BE2C (cell line): ENCODE measurements at regions not wholly inside any gene's neighbourhood (a gene's known extent, or its start where the extent isn't known, plus 50 kb on each side); places are given as distances from the start of the nearest gene placed in this dataset.

Experiments used
- DNase-seq: peaks from one replicate; pipeline ENCODE4 v3.0.0-alpha.2; 2020
- H3K27me3 ChIP-seq: fragments of 250-450 bp; sonication (Bioruptor Pico); 2 replicates; pipeline ENCODE4 v1.5.1; 2020; ENCODE audit warnings: mild to moderate bottlenecking
- H3K36me3 ChIP-seq: fragments of 250-450 bp; sonication (Bioruptor Pico); 2 replicates; pipeline ENCODE4 v1.5.1; 2020; ENCODE audit warnings: mild to moderate bottlenecking
- H3K4me1 ChIP-seq: fragments of 250-450 bp; sonication (Bioruptor Pico); 2 replicates; pipeline ENCODE4 v1.5.1; 2020
- H3K4me3 ChIP-seq: 2 replicates; pipeline ENCODE4 v1.5.1; 2011; ENCODE audit warnings: low read depth, low read length
- H3K9me3 ChIP-seq: fragments of 250-450 bp; sonication (Bioruptor Pico); 2 replicates; pipeline ENCODE4 v1.5.1; 2020
- CTCF ChIP-seq: IDR thresholded peaks from 2 replicates; pipeline ENCODE4 v1.5.1; 2012; ENCODE audit warnings: mild to moderate bottlenecking, low read depth, low read length

GRCh38 chr5:129341306-129341705 is 118.8 kb upstream of the ADAMTS19 start:
- no peaks in the 10 kb centered on the region for H3K36me3 ChIP-seq
- H3K27me3 ChIP-seq, result no peaks in the 10 kb centered on the region
- no peak for DNase-seq
- no peaks in the 10 kb centered on the region for H3K9me3 ChIP-seq
- H3K4me3 ChIP-seq, result no peak overlapping the region
- TF ChIP-seq CTCF, result no peak
- no peaks in the 10 kb centered on the region for H3K4me1 ChIP-seq

DNA sequence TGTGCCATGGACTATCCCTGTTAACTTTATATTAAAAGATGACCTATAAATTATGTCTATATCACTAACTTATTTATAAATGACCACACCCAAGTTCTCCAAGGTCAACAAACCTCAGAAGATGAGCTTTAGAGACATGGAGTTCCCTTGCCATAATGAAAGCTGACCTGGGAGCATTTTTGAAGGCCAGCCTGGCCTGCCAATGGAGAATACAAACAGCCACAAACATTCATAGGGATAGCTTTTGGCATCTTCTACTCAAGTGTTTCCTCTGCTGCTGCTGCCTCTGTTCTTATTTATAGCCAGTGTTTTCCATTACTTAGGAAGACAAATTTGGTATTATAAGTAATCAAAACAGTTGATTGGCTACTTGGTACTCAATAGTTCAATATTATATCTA is 117.3 kb upstream of the ADAMTS19 start:
- no peak overlapping the region for H3K4me3 ChIP-seq
- no peaks in the 10 kb centered on the region for H3K9me3 ChIP-seq
- no peak for TF ChIP-seq CTCF
- H3K36me3 ChIP-seq, result no peaks in the 10 kb centered on the region
- no peaks in the 10 kb centered on the region for H3K4me1 ChIP-seq
- no peaks in the 10 kb centered on the region for H3K27me3 ChIP-seq
- no peak for DNase-seq

DNA sequence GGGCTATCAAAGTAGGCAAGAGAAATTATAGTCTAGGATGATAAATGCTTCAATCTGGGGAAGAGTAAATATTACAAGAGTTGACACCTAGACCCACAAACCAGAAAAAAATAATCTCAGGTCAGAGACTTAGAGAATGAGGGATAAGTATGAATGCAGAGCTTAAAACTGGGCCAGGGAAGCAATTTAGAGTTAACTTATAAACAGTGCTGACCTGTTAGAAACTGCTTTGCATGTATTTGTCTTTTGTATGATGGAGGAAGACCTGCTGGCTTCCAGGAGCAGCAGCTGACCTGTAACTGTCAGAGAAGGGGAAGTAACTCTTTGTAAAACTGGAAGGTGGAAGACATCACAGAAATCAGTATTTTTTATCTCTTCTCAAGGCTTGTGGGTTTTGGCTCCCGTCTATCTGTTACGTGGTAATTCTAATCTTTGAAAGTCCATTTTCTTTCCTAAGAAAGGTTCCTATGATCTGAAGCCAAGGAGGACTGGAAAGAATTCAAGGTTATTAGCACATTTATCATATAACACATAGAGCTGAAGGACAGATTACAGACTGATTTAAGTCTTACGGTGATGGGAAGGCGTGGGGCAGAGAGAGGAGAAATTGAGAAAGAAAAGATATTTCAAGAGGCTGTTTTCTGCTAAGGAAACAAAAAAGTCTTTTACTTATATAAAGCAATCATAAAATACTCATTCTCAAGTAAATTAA is 114.7 kb upstream of the ADAMTS19 start:
- Histone ChIP-seq H3K27me3 (no peaks in the 10 kb centered on the region), H3K4me1 (no peaks in the 10 kb centered on the region), H3K4me3 (no peak overlapping the region), H3K36me3 (no peaks in the 10 kb centered on the region), H3K9me3 (no peaks in the 10 kb centered on the region)
- no peak for DNase-seq
- TF ChIP-seq CTCF, result no peak

- Histone ChIP-seq H3K36me3 (no peaks in the 10 kb centered on the region), H3K4me1 (peaks cover 9% of the 10 kb centered on the region), H3K9me3 (no peaks in the 10 kb centered on the region), H3K27me3 (no peaks in the 10 kb centered on the region), H3K4me3 (no peak overlapping the region)
- no peak for DNase-seq
- no peak for TF ChIP-seq CTCF
Measured at GRCh38 chr5:129356846-129357245, 103.3 kb upstream of the ADAMTS19 start.

- Histone ChIP-seq H3K4me3 (no peak overlapping the region), H3K9me3 (no peaks in the 10 kb centered on the region), H3K36me3 (no peaks in the 10 kb centered on the region), H3K27me3 (no peaks in the 10 kb centered on the region), H3K4me1 (peaks cover 10% of the 10 kb centered on the region)
- no peak for DNase-seq
- TF ChIP-seq CTCF, result no peak
Measured at GRCh38 chr5:129358069-129358468, 102.0 kb upstream of the ADAMTS19 start.

- no peak for DNase-seq
- Histone ChIP-seq H3K4me1 (peaks cover 10% of the 10 kb centered on the region), H3K4me3 (no peak overlapping the region), H3K9me3 (no peaks in the 10 kb centered on the region), H3K27me3 (no peaks in the 10 kb centered on the region), H3K36me3 (no peaks in the 10 kb centered on the region)
- no peak for TF ChIP-seq CTCF
Measured at GRCh38 chr5:129359450-129359849, 100.6 kb upstream of the ADAMTS19 start.
